ENCODE measurements at regions not wholly inside any gene's neighbourhood (a gene's known extent, or its start where the extent isn't known, plus 50 kb on each side); places are given as distances from the start of the nearest gene placed in this dataset.

DNA sequence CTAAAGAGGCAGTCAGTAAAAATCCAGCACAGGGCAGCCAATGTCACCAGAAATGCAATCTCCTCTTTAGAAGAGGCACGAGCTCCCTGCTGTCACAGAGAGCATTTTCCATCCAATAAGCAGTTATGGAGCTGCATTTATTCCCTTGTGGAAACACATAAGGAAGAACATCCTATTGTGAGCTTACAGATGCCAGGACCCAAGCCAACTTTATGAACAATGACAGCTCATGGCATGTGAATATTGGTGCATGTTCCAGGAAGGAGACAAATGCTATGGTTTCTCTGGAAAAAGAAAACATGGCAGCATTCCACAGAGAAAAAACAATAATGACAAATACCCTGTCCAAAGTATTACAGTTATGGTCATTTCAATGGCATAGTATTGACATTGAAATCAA, 955.6 kb downstream of the UQCRFS1 start:
- 11 to 19% methylated on average over 1 of the region's 1 CpG for WGBS, 2 donors
- H3K27ac ChIP-seq = no peak overlapping the region
- H3K27me3 ChIP-seq = peaks cover 0 to 9% (median 4%) of the 10 kb centered on the region in 7 donors
- peaks cover 0 to 6% (median 0%) of the 10 kb centered on the region in 11 donors for H3K9me3 ChIP-seq
- ATAC-seq (no peak), DNase-seq (no peak)
- H3K36me3 ChIP-seq = no peaks in the 10 kb centered on the region
- intact Hi-C loops (cut with DNase I) = no loop called here
- no peak overlapping the region for H3K4me3 ChIP-seq
- TF ChIP-seq, protein P1, sequence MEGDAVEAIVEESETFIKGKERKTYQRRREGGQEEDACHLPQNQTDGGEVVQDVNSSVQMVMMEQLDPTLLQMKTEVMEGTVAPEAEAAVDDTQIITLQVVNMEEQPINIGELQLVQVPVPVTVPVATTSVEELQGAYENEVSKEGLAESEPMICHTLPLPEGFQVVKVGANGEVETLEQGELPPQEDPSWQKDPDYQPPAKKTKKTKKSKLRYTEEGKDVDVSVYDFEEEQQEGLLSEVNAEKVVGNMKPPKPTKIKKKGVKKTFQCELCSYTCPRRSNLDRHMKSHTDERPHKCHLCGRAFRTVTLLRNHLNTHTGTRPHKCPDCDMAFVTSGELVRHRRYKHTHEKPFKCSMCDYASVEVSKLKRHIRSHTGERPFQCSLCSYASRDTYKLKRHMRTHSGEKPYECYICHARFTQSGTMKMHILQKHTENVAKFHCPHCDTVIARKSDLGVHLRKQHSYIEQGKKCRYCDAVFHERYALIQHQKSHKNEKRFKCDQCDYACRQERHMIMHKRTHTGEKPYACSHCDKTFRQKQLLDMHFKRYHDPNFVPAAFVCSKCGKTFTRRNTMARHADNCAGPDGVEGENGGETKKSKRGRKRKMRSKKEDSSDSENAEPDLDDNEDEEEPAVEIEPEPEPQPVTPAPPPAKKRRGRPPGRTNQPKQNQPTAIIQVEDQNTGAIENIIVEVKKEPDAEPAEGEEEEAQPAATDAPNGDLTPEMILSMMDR (IDR thresholded peaks at IDR 0.05) = no peak
- H3K4me1 ChIP-seq = no peaks in the 10 kb centered on the region

DNA sequence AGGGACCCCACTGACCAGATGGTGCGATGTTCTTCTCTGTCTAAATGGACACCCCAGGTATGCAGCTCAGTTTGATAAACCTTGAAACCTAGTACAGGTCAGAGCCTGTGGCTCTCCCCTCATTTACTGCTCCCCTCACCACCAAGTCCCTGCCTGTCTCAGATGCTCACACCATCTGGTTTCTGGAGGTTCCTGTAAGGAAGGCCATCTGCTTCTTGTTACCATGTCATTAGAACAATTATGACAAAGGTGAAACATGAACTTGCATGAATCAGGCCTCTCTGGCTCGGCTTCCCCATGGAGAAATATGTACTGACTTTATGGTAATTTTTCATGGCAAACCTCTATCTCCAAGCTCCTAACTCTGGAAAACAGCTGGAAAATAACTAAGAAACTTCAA, 965.7 kb downstream of the UQCRFS1 start:
- no peaks in the 10 kb centered on the region for H3K27me3 ChIP-seq
- no peaks in the 10 kb centered on the region for H3K4me1 ChIP-seq
- no peaks in the 10 kb centered on the region for H3K9me3 ChIP-seq
- ATAC-seq = no peak
- no peaks in the 10 kb centered on the region for H3K36me3 ChIP-seq
- no peak for DNase-seq
- H3K4me3 ChIP-seq = no peak overlapping the region
- H3K27ac ChIP-seq = no peak overlapping the region
- TF ChIP-seq, protein P1 (IDR thresholded peaks at IDR 0.05) = no peak
- intact Hi-C loops (cut with DNase I) = loop anchor here in 2 of 10 donors (10.0 kb wide), 2 partner anchors 78 to 458 kb away; no protein-coding TSS in a partner anchor
- WGBS, 2 donors = 69 to 78% methylated on average over 2 of the region's 2 CpGs

DNA sequence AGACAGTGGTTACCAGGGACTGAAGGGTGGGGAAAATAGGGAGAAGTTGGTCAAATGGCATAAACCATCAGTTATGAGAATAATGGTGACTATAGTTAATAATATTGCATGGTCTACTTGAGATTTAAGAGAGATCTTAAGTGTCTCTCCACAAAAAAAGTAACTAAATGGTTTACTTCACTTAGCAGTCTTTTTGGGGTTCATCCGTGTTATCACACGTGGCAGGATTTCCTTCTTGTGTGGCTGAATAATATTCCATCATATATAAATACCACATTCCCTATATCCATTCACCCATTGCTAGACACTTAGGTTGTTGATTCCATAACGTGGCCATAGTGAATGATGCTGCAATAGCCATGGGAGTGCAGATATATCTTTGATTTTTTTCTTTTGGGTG, 967.0 kb downstream of the UQCRFS1 start:
- no peaks in the 10 kb centered on the region for H3K27me3 ChIP-seq
- intact Hi-C loops (cut with DNase I) = loop anchor here in 2 of 10 donors (10.0 kb wide), 2 partner anchors 79 to 459 kb away; no protein-coding TSS in a partner anchor
- H3K4me1 ChIP-seq = no peaks in the 10 kb centered on the region
- 68 to 70% methylated on average over 3 of the region's 3 CpGs for WGBS, 2 donors
- no peaks in the 10 kb centered on the region for H3K36me3 ChIP-seq
- DNase-seq = no peak
- no peak for ATAC-seq
- H3K27ac ChIP-seq = no peak overlapping the region
- TF ChIP-seq, protein P1 (IDR thresholded peaks at IDR 0.05) = no peak
- H3K9me3 ChIP-seq = no peaks in the 10 kb centered on the region
- H3K4me3 ChIP-seq = no peak overlapping the region

DNA sequence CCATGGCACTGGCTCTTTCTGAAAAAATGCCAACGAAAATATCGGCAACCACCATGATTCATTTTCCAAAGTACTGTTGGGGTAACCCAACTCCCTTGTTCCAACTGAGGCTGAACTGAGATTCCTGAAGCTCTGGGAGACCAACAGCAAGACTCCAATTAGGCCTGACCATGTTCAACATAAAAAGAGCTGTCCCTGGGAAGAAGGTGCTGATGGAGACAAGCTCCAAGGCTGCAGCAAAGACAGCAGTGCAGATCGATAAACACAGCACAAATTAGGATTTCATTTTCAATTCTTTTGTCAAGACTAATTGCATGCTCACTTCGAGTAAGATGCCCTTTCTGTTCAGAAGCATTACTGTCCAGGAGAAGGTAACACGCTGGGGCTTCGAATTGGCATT, 968.0 kb downstream of the UQCRFS1 start:
- Histone ChIP-seq H3K4me3 (no peak overlapping the region), H3K27me3 (peaks cover 0 to 5% (median 0%) of the 10 kb centered on the region in 7 donors), H3K36me3 (no peaks in the 10 kb centered on the region), H3K27ac (no peak overlapping the region), H3K4me1 (no peaks in the 10 kb centered on the region), H3K9me3 (no peaks in the 10 kb centered on the region)
- TF ChIP-seq, protein P1 (IDR thresholded peaks at IDR 0.05) = no peak
- DNase-seq (no peak), ATAC-seq (no peak)
- intact Hi-C loops (cut with DNase I) = loop anchor here in 3 of 10 donors (5.0 to 10.0 kb wide), 3 partner anchors 77 to 460 kb away; no protein-coding TSS in a partner anchor
- WGBS, 2 donors = 81 to 87% methylated on average over 6 of the region's 6 CpGs

Measured in heart right ventricle (tissue), 16 donors.